Keratinocyte (primary cell): ENCODE measurements at regions not wholly inside any gene's neighbourhood (a gene's known extent, or its start where the extent isn't known, plus 50 kb on each side); places are given as distances from the start of the nearest gene placed in this dataset.

Experiments used
- DNase-seq: peaks from one replicate; pipeline ENCODE4 v3.0.0-alpha.2; 2011; ENCODE audit warnings: low read depth, missing footprints, low spot score
- FAIRE-seq: peaks from 2 replicates; lab custom pipeline; 2011; peaks lifted over from hg19 to GRCh38; lab: Jason Lieb, UNC
- H2AFZ ChIP-seq: 2 replicates; pipeline ENCODE4 v1.6.0; 2012; ENCODE audit warnings: low read length, control low read depth, inconsistent platforms; ENCODE audit not compliant: control insufficient read depth
- H3K27ac ChIP-seq: 2 replicates; pipeline ENCODE4 v1.5.1; 2011; ENCODE audit warnings: low read length; ENCODE audit not compliant: control insufficient read depth, insufficient read depth
- H3K27me3 ChIP-seq: 3 replicates; pipeline ENCODE4 v1.6.0; 2011; ENCODE audit warnings: low read length; ENCODE audit not compliant: control insufficient read depth, insufficient read depth; ENCODE audit errors: extremely low read depth
- H3K36me3 ChIP-seq, 2 experiments: 2 replicates in 1 of 2; 3 replicates in 1 of 2; pipeline ENCODE4 v1.5.1; 2011; ENCODE audit warnings: low read length in 2 of 2, mild to moderate bottlenecking in 1 of 2; ENCODE audit not compliant: control insufficient read depth in 2 of 2, insufficient read depth in 2 of 2; ENCODE audit errors: extremely low read depth in 1 of 2
- H3K4me1 ChIP-seq: 3 replicates; pipeline ENCODE4 v1.5.1; 2011; ENCODE audit warnings: low read length; ENCODE audit not compliant: control insufficient read depth, insufficient read depth; ENCODE audit errors: extremely low read depth
- H3K4me2 ChIP-seq: 3 replicates; pipeline ENCODE4 v1.6.0; 2011; ENCODE audit warnings: low read depth, low read length; ENCODE audit not compliant: control insufficient read depth, insufficient read depth; ENCODE audit errors: extremely low read depth
- H3K4me3 ChIP-seq, 3 experiments: fragments of 200-600 bp in 1 of 3; sonication (generic) in 1 of 3; 2 replicates in 2 of 3; 3 replicates in 1 of 3; pipeline ENCODE4 v1.5.1; 2011 to 2016; ENCODE audit warnings: low read length in 3 of 3, mild to moderate bottlenecking in 3 of 3, control low read depth in 2 of 3, inconsistent platforms in 1 of 3, low read depth in 1 of 3, mixed read lengths in 1 of 3, mixed run types in 1 of 3, moderate library complexity in 1 of 3; ENCODE audit not compliant: control insufficient read depth in 2 of 3, insufficient read depth in 2 of 3; ENCODE audit errors: extremely low read depth in 1 of 3
- H3K79me2 ChIP-seq: 2 replicates; pipeline ENCODE4 v1.6.0; 2012; ENCODE audit warnings: low read length; ENCODE audit not compliant: control insufficient read depth, insufficient read depth
- H3K9ac ChIP-seq: 3 replicates; pipeline ENCODE4 v1.6.0; 2011; ENCODE audit warnings: low read length; ENCODE audit not compliant: control insufficient read depth, insufficient read depth; ENCODE audit errors: extremely low read depth
- H3K9me1 ChIP-seq: 3 replicates; pipeline ENCODE4 v1.6.0; 2011; ENCODE audit warnings: low read length; ENCODE audit not compliant: control insufficient read depth, insufficient read depth; ENCODE audit errors: extremely low read depth
- H3K9me3 ChIP-seq: 2 replicates; pipeline ENCODE4 v1.5.1; 2012; ENCODE audit warnings: low read depth, low read length; ENCODE audit not compliant: control insufficient read depth
- H4K20me1 ChIP-seq: 3 replicates; pipeline ENCODE4 v1.6.0; 2011; ENCODE audit warnings: low read length; ENCODE audit not compliant: control insufficient read depth, insufficient read depth; ENCODE audit errors: extremely low read depth
- EZH2 ChIP-seq: IDR thresholded peaks from one replicate; pipeline ENCODE4 v1.6.1; 2012; ENCODE audit warnings: inconsistent platforms, mild to moderate bottlenecking, low read length, moderate library complexity
- dilution Hi-C: fragments of 300-500 bp; cut with MboI; formaldehyde crosslinking; loops from one replicate; pipeline ENCODE4 v1.7.0; 2020; ENCODE audit warnings: low sequenced_read_pairs; ENCODE audit not compliant: extremely low pct_ligation_motif_present
- TF ChIP-seq, protein P1 (sequence below), 3 experiments: IDR thresholded peaks in 1 of 3; conservative IDR thresholded peaks in 1 of 3; optimal IDR thresholded peaks in 1 of 3; 2 replicates in 2 of 3; 3 replicates in 1 of 3; pipeline versions ENCODE3 to v1.5.1; 2011; ENCODE audit warnings: low read length in 3 of 3, mild to moderate bottlenecking in 3 of 3, moderate library complexity in 2 of 3, control low read depth in 1 of 3, inconsistent platforms in 1 of 3; ENCODE audit not compliant: insufficient read depth in 2 of 3; ENCODE audit errors: extremely low read depth in 1 of 3

DNA sequence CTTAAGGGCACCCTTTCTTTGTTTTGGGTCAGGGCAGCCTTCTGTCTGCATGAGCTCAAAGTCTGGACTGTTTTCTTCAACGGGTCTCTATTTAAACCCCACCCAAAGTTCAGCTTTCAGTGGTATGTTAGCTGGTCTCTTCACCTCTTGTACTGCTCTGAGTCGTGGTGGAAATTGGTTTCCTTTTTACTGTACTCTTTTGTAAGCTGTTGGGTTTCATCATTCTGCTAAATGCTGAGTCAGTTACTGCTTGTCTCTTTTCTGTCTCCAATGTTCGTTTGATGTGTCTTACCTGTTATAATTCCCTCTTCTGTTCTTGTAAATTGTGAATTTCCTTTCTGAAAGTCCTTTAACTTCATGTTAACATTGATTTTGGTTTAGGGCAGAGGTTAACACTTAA is 64.1 kb upstream of the MALRD1 start:
- H4K20me1 ChIP-seq: no peaks in the 10 kb centered on the region
- DNase-seq (no peak), FAIRE-seq (no peak)
- no peak overlapping the region for H3K4me3 ChIP-seq
- H3K27ac ChIP-seq: no peak overlapping the region
- no peaks in the 10 kb centered on the region for H3K9me3 ChIP-seq
- no peaks in the 10 kb centered on the region for H3K9me1 ChIP-seq
- H3K4me1 ChIP-seq: no peaks in the 10 kb centered on the region
- H3K79me2 ChIP-seq: no peaks in the 10 kb centered on the region
- no peaks in the 10 kb centered on the region for H3K27me3 ChIP-seq
- no peak overlapping the region for H3K9ac ChIP-seq
- H3K36me3 ChIP-seq: no peaks in the 10 kb centered on the region
- H2AFZ ChIP-seq: no peak overlapping the region
- TF ChIP-seq, protein P1, sequence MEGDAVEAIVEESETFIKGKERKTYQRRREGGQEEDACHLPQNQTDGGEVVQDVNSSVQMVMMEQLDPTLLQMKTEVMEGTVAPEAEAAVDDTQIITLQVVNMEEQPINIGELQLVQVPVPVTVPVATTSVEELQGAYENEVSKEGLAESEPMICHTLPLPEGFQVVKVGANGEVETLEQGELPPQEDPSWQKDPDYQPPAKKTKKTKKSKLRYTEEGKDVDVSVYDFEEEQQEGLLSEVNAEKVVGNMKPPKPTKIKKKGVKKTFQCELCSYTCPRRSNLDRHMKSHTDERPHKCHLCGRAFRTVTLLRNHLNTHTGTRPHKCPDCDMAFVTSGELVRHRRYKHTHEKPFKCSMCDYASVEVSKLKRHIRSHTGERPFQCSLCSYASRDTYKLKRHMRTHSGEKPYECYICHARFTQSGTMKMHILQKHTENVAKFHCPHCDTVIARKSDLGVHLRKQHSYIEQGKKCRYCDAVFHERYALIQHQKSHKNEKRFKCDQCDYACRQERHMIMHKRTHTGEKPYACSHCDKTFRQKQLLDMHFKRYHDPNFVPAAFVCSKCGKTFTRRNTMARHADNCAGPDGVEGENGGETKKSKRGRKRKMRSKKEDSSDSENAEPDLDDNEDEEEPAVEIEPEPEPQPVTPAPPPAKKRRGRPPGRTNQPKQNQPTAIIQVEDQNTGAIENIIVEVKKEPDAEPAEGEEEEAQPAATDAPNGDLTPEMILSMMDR (optimal IDR thresholded peaks at IDR 0.05 in 1 of 3, IDR thresholded peaks at IDR 0.05 in 1 of 3, conservative IDR thresholded peaks at IDR 0.05 in 1 of 3; ENCODE audit: extremely low read depth in 1 of 3, insufficient read depth in 2 of 3, low read length in 3 of 3): no peak
- TF ChIP-seq EZH2: no peak
- H3K4me2 ChIP-seq: no peak overlapping the region
- dilution Hi-C loops: no loop called here

DNA sequence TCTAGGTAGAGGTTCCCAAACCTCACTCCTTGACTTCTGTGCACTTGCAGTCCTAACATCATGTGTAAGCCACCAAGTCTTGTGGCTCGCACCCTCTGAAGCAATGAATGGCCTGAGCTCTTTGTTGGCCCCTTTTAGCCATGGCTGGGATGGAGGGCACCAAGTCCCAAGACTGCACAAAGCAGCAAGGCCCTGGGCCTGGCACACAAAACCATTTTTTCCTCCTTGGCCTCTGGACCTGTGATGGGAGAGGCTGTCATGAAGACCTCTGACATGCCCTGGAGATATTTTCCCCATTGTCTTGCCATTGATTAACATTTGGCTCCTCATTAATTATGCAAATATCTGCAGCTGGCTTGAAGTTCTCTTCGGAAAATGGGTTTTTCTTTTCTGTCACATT is 60.3 kb upstream of the MALRD1 start:
- no peaks in the 10 kb centered on the region for H4K20me1 ChIP-seq
- dilution Hi-C loops: no loop called here
- DNase-seq (no peak), FAIRE-seq (no peak)
- no peak overlapping the region for H3K4me3 ChIP-seq
- H2AFZ ChIP-seq: no peak overlapping the region
- H3K27me3 ChIP-seq: no peaks in the 10 kb centered on the region
- H3K4me2 ChIP-seq: no peak overlapping the region
- no peaks in the 10 kb centered on the region for H3K36me3 ChIP-seq
- no peaks in the 10 kb centered on the region for H3K4me1 ChIP-seq
- no peak for TF ChIP-seq EZH2
- TF ChIP-seq, protein P1 (optimal IDR thresholded peaks at IDR 0.05 in 1 of 3, IDR thresholded peaks at IDR 0.05 in 1 of 3, conservative IDR thresholded peaks at IDR 0.05 in 1 of 3; ENCODE audit: extremely low read depth in 1 of 3, insufficient read depth in 2 of 3, low read length in 3 of 3): no peak
- H3K79me2 ChIP-seq: no peaks in the 10 kb centered on the region
- no peak overlapping the region for H3K27ac ChIP-seq
- H3K9ac ChIP-seq: no peak overlapping the region
- no peaks in the 10 kb centered on the region for H3K9me3 ChIP-seq
- no peaks in the 10 kb centered on the region for H3K9me1 ChIP-seq
